ENCODE measurements at regions not wholly inside any gene's neighbourhood (a gene's known extent, or its start where the extent isn't known, plus 50 kb on each side); places are given as distances from the start of the nearest gene placed in this dataset.

DNA sequence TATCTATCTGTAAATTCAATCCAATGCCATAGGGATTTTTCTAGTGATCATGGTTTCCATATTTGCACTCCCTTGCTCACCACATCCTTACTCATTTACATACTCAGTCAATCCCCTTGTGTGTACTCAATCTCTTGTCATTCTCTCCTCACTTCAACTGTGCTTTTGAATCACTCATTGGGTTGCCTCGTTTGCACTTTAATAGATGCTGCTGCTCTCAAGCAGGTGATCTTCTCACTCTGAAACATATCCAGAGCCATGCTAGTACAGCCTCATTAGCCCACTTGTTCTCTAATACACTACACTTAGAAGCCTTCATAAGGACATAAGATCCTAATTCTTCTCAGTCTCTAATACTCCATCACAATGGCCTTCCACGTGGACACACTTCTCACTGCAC, 507.9 kb downstream of the TECRL start:
- Histone ChIP-seq H2AFZ (ENCODE audit: low read length) (no peak overlapping the region), H4K20me1 (ENCODE audit: insufficient read depth, low read length) (no peaks in the 10 kb centered on the region), H3K36me3 (ENCODE audit: insufficient read depth, low read length) (no peaks in the 10 kb centered on the region), H3K27ac (ENCODE audit: low read depth, low read length, poor library complexity, severe bottlenecking) (no peak overlapping the region), H3K9me3 (ENCODE audit: low read length) (no peaks in the 10 kb centered on the region), H3K4me2 (ENCODE audit: low read length) (no peak overlapping the region), H3K4me1 (ENCODE audit: insufficient read depth, low read length, poor library complexity, severe bottlenecking) (no peaks in the 10 kb centered on the region), H3K9me2 (ENCODE audit: insufficient read depth, low read length) (no peaks in the 10 kb centered on the region), H3K4me3 (ENCODE audit: low read depth, low read length, poor library complexity, severe bottlenecking) (no peak overlapping the region), H3K79me2 (ENCODE audit: insufficient read depth, low read depth, low read length) (no peaks in the 10 kb centered on the region)
- intact Hi-C loops (cut with micrococcal nuclease; ENCODE audit: unreplicated experiment): no loop called here
- ChIA-PET POLR2A (no interaction called here), CTCF (ENCODE audit: unreplicated experiment) (no interaction called here)
- no peak for DNase-seq (ENCODE audit: low spot score)
- TF ChIP-seq, protein P1, sequence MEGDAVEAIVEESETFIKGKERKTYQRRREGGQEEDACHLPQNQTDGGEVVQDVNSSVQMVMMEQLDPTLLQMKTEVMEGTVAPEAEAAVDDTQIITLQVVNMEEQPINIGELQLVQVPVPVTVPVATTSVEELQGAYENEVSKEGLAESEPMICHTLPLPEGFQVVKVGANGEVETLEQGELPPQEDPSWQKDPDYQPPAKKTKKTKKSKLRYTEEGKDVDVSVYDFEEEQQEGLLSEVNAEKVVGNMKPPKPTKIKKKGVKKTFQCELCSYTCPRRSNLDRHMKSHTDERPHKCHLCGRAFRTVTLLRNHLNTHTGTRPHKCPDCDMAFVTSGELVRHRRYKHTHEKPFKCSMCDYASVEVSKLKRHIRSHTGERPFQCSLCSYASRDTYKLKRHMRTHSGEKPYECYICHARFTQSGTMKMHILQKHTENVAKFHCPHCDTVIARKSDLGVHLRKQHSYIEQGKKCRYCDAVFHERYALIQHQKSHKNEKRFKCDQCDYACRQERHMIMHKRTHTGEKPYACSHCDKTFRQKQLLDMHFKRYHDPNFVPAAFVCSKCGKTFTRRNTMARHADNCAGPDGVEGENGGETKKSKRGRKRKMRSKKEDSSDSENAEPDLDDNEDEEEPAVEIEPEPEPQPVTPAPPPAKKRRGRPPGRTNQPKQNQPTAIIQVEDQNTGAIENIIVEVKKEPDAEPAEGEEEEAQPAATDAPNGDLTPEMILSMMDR (conservative IDR thresholded peaks at IDR 0.05; ENCODE audit: low read length): no peak
- TF ChIP-seq EZH2phosphoT487 (IDR thresholded peaks at IDR 0.05; ENCODE audit: borderline replicate concordance, low read depth, low read length): no peak
- no TSS peak for BruUV-seq (replicated peaks)

GRCh38 chr4:63898961-63899360, 510.3 kb downstream of the TECRL start:
- Histone ChIP-seq H3K9me2 (ENCODE audit: insufficient read depth, low read length) (no peaks in the 10 kb centered on the region), H3K4me3 (ENCODE audit: low read depth, low read length, poor library complexity, severe bottlenecking) (no peak overlapping the region), H3K4me2 (ENCODE audit: low read length) (no peak overlapping the region), H2AFZ (ENCODE audit: low read length) (no peak overlapping the region), H3K36me3 (ENCODE audit: insufficient read depth, low read length) (no peaks in the 10 kb centered on the region), H3K79me2 (ENCODE audit: insufficient read depth, low read depth, low read length) (no peaks in the 10 kb centered on the region), H4K20me1 (ENCODE audit: insufficient read depth, low read length) (no peaks in the 10 kb centered on the region), H3K4me1 (ENCODE audit: insufficient read depth, low read length, poor library complexity, severe bottlenecking) (no peaks in the 10 kb centered on the region), H3K9me3 (ENCODE audit: low read length) (no peaks in the 10 kb centered on the region), H3K27ac (ENCODE audit: low read depth, low read length, poor library complexity, severe bottlenecking) (no peak overlapping the region)
- BruUV-seq (replicated peaks): no TSS peak
- CTCF ChIA-PET (ENCODE audit: unreplicated experiment): no interaction called here
- POLR2A ChIA-PET: no interaction called here
- no peak for DNase-seq (ENCODE audit: low spot score)
- TF ChIP-seq, protein P1 (conservative IDR thresholded peaks at IDR 0.05; ENCODE audit: low read length): no peak
- TF ChIP-seq EZH2phosphoT487 (IDR thresholded peaks at IDR 0.05; ENCODE audit: borderline replicate concordance, low read depth, low read length): no peak
- intact Hi-C loops (cut with micrococcal nuclease; ENCODE audit: unreplicated experiment): no loop called here

GRCh38 chr4:63894161-63894560, 515.1 kb downstream of the TECRL start:
- CTCF ChIA-PET (ENCODE audit: unreplicated experiment): no interaction called here
- POLR2A ChIA-PET: no interaction called here
- intact Hi-C loops (cut with micrococcal nuclease; ENCODE audit: unreplicated experiment): no loop called here

More at GRCh38 chr4:63894161-63894560, 515.1 kb downstream of the TECRL start:
- TF ChIP-seq, protein P1 (conservative IDR thresholded peaks at IDR 0.05; ENCODE audit: low read length): no peak
- TF ChIP-seq EZH2phosphoT487 (IDR thresholded peaks at IDR 0.05; ENCODE audit: borderline replicate concordance, low read depth, low read length): no peak
- Histone ChIP-seq H3K27ac (ENCODE audit: low read depth, low read length, poor library complexity, severe bottlenecking) (no peak overlapping the region), H4K20me1 (ENCODE audit: insufficient read depth, low read length) (no peaks in the 10 kb centered on the region), H2AFZ (ENCODE audit: low read length) (no peak overlapping the region), H3K4me2 (ENCODE audit: low read length) (no peak overlapping the region), H3K4me3 (ENCODE audit: low read depth, low read length, poor library complexity, severe bottlenecking) (no peak overlapping the region), H3K4me1 (ENCODE audit: insufficient read depth, low read length, poor library complexity, severe bottlenecking) (no peaks in the 10 kb centered on the region), H3K36me3 (ENCODE audit: insufficient read depth, low read length) (no peaks in the 10 kb centered on the region), H3K9me2 (ENCODE audit: insufficient read depth, low read length) (no peaks in the 10 kb centered on the region), H3K9me3 (ENCODE audit: low read length) (no peaks in the 10 kb centered on the region), H3K79me2 (ENCODE audit: insufficient read depth, low read depth, low read length) (no peaks in the 10 kb centered on the region)
- DNase-seq (ENCODE audit: low spot score): no peak
- BruUV-seq (replicated peaks): no TSS peak

Measured in OCI-LY7 (cell line).